Upper lobe of left lung (tissue), 6 donors: ENCODE measurements at regions not wholly inside any gene's neighbourhood (a gene's known extent, or its start where the extent isn't known, plus 50 kb on each side); places are given as distances from the start of the nearest gene placed in this dataset.

Experiments used
- ATAC-seq, 2 donors: fragments of 200-7000 bp; cut with Tn5 transposase; one replicate each; pipeline ENCODE4 v1.9.1; 2022; ENCODE audit warnings: mild to moderate bottlenecking in 2 of 2, moderate library complexity in 2 of 2; ENCODE audit not compliant: low FRiP score in 2 of 2
- DNase-seq, 2 donors: peaks; one replicate each; pipeline ENCODE4 v3.0.0-alpha.2; 2019 to 2020
- H3K27ac ChIP-seq, 4 donors: fragments of 200-600 bp; sonication (generic); one replicate each; pipeline ENCODE4 v1.5.1; 2016 to 2019
- H3K27me3 ChIP-seq, 4 donors: fragments of 200-600 bp; sonication (generic); one replicate each; pipeline ENCODE4 v1.5.1; 2017 to 2019
- H3K36me3 ChIP-seq, 4 donors: fragments of 200-600 bp; sonication (generic); one replicate each; pipeline ENCODE4 v1.5.1; 2016 to 2019
- H3K4me1 ChIP-seq, 4 donors: fragments of 200-600 bp; sonication (generic); one replicate each; pipeline ENCODE4 v1.5.1; 2018 to 2019
- H3K4me3 ChIP-seq, 4 donors: fragments of 200-600 bp; sonication (generic); one replicate each; pipeline ENCODE4 v1.5.1; 2017 to 2019; ENCODE audit warnings: mild to moderate bottlenecking in 2 of 4, moderate library complexity in 1 of 4
- H3K9me3 ChIP-seq, 4 donors: fragments of 200-600 bp; sonication (generic); one replicate each; pipeline ENCODE4 v1.5.1; 2018 to 2019
- CTCF ChIP-seq, 6 experiments: fragments of 450-650 bp in 4 of 6; fragments of 200-600 bp in 2 of 6; sonication (generic) in 2 of 6; IDR thresholded peaks; one replicate each; pipeline ENCODE4 v1.5.1; 2016 to 2019; ENCODE audit warnings: antibody characterized with exemption in 6 of 6
- EP300 ChIP-seq, 4 donors: sonication (generic); formaldehyde crosslinking; IDR thresholded peaks; one replicate each; pipeline ENCODE4 v1.5.1; 2017; ENCODE audit warnings: antibody characterized with exemption in 4 of 4, control low read depth in 2 of 4
- POLR2A ChIP-seq, 4 donors: fragments of 450-650 bp; IDR thresholded peaks; one replicate each; pipeline ENCODE4 v1.5.1; 2016 to 2017; ENCODE audit warnings: antibody characterized with exemption in 4 of 4, mild to moderate bottlenecking in 2 of 4
- POLR2AphosphoS5 ChIP-seq, 2 donors: sonication (generic); formaldehyde crosslinking; IDR thresholded peaks; one replicate each; pipeline ENCODE4 v1.5.1; 2017; ENCODE audit warnings: antibody characterized with exemption in 2 of 2
- WGBS, 2 donors: methylation state at CpG; one replicate each; pipeline ENCODE4 v1.1.5; 2017 to 2018; 5-methylcytosine and 5-hydroxymethylcytosine counted together
- donor health status: DM: no; HTN: no; CAD: no; lungs with moderate emphysema.
- donor health status: DM: no; HTN: yes; CAD: no; lungs with severe emphysema.

DNA sequence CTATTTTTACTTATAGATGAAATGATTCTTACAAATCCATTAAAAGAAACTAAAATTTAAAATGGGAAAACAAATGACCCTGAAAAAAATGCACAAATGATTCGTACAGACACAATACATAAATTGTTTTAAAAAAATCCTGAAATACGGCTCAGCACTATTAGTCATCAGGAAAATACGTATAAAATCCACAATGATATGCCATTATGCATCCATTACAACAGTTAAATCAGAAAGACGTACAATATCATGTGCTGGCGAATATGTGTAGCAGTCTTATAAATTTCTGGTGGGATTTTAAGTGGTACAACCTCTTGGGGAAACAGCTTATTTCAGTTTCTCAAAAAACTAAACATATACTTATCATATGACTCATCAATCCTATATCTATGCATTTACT, 600.1 kb upstream of the STEAP1 start:
- 83 to 85% methylated on average over 5 of the region's 5 CpGs for WGBS, 2 donors
- no peaks in the 10 kb centered on the region for H3K4me1 ChIP-seq
- no peaks in the 10 kb centered on the region for H3K36me3 ChIP-seq
- DNase-seq (no peak), ATAC-seq (no peak)
- no peak for TF ChIP-seq CTCF (IDR thresholded peaks at IDR 0.05)
- no peak for TF ChIP-seq POLR2AphosphoS5 (IDR thresholded peaks at IDR 0.05)
- TF ChIP-seq EP300 (IDR thresholded peaks at IDR 0.05) = no peak
- TF ChIP-seq POLR2A (IDR thresholded peaks at IDR 0.05) = no peak
- H3K4me3 ChIP-seq = no peak overlapping the region
- no peaks in the 10 kb centered on the region for H3K27me3 ChIP-seq
- no peak overlapping the region for H3K27ac ChIP-seq
- no peaks in the 10 kb centered on the region for H3K9me3 ChIP-seq

GRCh38 chr7:89559596-89559995, 594.7 kb upstream of the STEAP1 start:
- 86 to 90% methylated on average over 3 of the region's 3 CpGs for WGBS, 2 donors
- ATAC-seq (no peak), DNase-seq (no peak)
- no peak overlapping the region for H3K27ac ChIP-seq
- no peaks in the 10 kb centered on the region for H3K27me3 ChIP-seq
- H3K9me3 ChIP-seq = no peaks in the 10 kb centered on the region
- TF ChIP-seq CTCF (IDR thresholded peaks at IDR 0.05) (no peak), POLR2A (IDR thresholded peaks at IDR 0.05) (no peak), EP300 (IDR thresholded peaks at IDR 0.05) (no peak), POLR2AphosphoS5 (IDR thresholded peaks at IDR 0.05) (no peak)
- no peak overlapping the region for H3K4me3 ChIP-seq
- H3K36me3 ChIP-seq = no peaks in the 10 kb centered on the region
- H3K4me1 ChIP-seq = no peaks in the 10 kb centered on the region

DNA sequence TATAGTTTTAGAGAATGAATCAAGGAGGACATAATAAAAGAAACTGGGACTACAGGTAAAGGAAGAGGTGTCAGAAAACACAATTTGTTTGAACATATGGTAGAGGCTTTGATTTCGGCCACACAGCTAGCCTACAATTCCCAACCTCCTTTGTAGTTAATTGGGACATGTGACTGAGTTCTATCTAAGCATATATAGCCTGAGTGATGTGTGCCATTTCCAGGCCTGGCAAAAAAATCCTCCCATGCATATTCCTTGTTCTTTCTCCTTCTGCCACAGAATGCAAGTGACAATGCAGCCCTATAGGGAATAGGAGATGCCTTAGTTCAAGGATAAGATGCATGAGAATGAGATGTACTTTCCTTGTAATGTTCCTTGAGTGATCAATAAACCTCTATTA, 590.7 kb upstream of the STEAP1 start:
- H3K4me3 ChIP-seq = no peak overlapping the region
- no peak for ATAC-seq
- 63 to 82% methylated on average over 1 of the region's 1 CpG for WGBS, 2 donors
- H3K27me3 ChIP-seq = no peaks in the 10 kb centered on the region
- H3K4me1 ChIP-seq = no peaks in the 10 kb centered on the region
- H3K9me3 ChIP-seq = peaks cover 0 to 4% (median under 1%) of the 10 kb centered on the region in 4 donors
- no peak overlapping the region for H3K27ac ChIP-seq
- H3K36me3 ChIP-seq = no peaks in the 10 kb centered on the region
- DNase-seq = no peak
- TF ChIP-seq CTCF (IDR thresholded peaks at IDR 0.05) (no peak), EP300 (IDR thresholded peaks at IDR 0.05) (no peak), POLR2A (IDR thresholded peaks at IDR 0.05) (no peak), POLR2AphosphoS5 (IDR thresholded peaks at IDR 0.05) (no peak)

DNA sequence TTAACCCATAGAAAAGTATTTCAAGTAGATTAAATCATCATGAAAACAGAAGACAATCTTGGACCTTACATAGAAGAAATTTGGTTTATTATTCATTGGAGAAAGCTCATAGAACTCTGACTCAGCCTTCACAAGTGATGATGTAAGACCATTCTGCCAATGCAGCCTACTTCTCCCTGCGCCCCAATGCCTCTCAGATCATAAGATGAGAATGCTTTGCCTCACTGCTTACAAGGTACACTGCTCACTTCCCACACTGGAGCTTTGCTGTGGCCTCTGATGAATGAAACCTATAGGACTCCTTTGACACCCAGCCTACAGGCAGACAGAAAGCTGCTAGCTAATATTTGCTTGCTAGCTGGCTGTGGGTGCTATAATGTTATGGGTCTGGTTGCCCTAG, 569.4 kb upstream of the STEAP1 start:
- WGBS, 2 donors = 70 to 79% methylated on average over 1 of the region's 1 CpG
- Histone ChIP-seq H3K9me3 (peaks cover 0 to 3% (median 0%) of the 10 kb centered on the region in 4 donors), H3K36me3 (no peaks in the 10 kb centered on the region), H3K4me1 (no peaks in the 10 kb centered on the region), H3K4me3 (no peak overlapping the region), H3K27ac (no peak overlapping the region), H3K27me3 (no peaks in the 10 kb centered on the region)
- no peak for ATAC-seq
- DNase-seq = no peak
- no peak for TF ChIP-seq POLR2AphosphoS5 (IDR thresholded peaks at IDR 0.05)
- no peak for TF ChIP-seq POLR2A (IDR thresholded peaks at IDR 0.05)
- no peak for TF ChIP-seq CTCF (IDR thresholded peaks at IDR 0.05)
- no peak for TF ChIP-seq EP300 (IDR thresholded peaks at IDR 0.05)

DNA sequence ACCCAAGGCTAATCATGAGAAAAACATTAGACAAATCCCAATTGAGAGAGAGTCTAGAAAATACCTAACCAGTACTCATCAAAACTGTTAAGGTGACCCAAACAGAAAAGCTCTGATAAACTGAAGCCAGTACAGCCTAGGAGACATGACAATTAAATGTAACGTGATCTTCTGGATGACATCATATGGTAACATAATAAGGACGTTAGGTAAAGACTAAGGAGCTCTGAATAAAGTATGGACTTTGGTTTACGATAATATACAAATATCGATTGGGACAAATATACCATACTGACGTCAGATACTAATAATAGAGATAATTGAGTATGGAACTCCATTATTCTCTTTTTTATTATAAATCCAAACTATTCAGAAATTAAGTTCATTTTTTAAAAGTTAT, 561.1 kb upstream of the STEAP1 start:
- TF ChIP-seq POLR2AphosphoS5 (IDR thresholded peaks at IDR 0.05) (no peak), POLR2A (IDR thresholded peaks at IDR 0.05) (no peak), EP300 (IDR thresholded peaks at IDR 0.05) (no peak), CTCF (IDR thresholded peaks at IDR 0.05) (no peak)
- Histone ChIP-seq H3K36me3 (no peaks in the 10 kb centered on the region), H3K27ac (no peak overlapping the region), H3K4me3 (no peak overlapping the region), H3K27me3 (no peaks in the 10 kb centered on the region), H3K9me3 (peaks cover 0 to 5% (median 0%) of the 10 kb centered on the region in 4 donors), H3K4me1 (no peaks in the 10 kb centered on the region)
- 89 to 90% methylated on average over 5 of the region's 5 CpGs for WGBS, 2 donors
- no peak for ATAC-seq
- DNase-seq = no peak
